Karpas-422 (cell line): ENCODE measurements at regions not wholly inside any gene's neighbourhood (a gene's known extent, or its start where the extent isn't known, plus 50 kb on each side); places are given as distances from the start of the nearest gene placed in this dataset.
A peak's percentile ranks its signal among the peaks of the same experiment; 100 is the strongest.

Experiments
- DNase-seq: peaks from one replicate; pipeline ENCODE4 v3.0.0-alpha.2; 2015
- H2AFZ ChIP-seq: fragments of 200-600 bp; sonication (generic); 2 replicates; pipeline ENCODE4 v1.6.1; 2014; ENCODE audit warnings: antibody characterized with exemption, low read length, mixed read lengths
- H3K27ac ChIP-seq: fragments of 200-600 bp; sonication (generic); 2 replicates; pipeline ENCODE4 v1.5.1; 2014; ENCODE audit warnings: mild to moderate bottlenecking, low read length, moderate library complexity
- H3K27me3 ChIP-seq: fragments of 200-600 bp; sonication (generic); 2 replicates; pipeline ENCODE4 v1.6.1; 2014; ENCODE audit warnings: low read length, mixed read lengths
- H3K36me3 ChIP-seq: fragments of 200-600 bp; sonication (generic); 2 replicates; pipeline ENCODE4 v1.6.1; 2014; ENCODE audit warnings: low read length, mixed read lengths; ENCODE audit not compliant: insufficient read depth
- H3K4me1 ChIP-seq: fragments of 200-600 bp; sonication (generic); 2 replicates; pipeline ENCODE4 v1.6.1; 2014; ENCODE audit warnings: mild to moderate bottlenecking, low read length, mixed read lengths
- H3K4me2 ChIP-seq: fragments of 200-600 bp; sonication (generic); 2 replicates; pipeline ENCODE4 v1.6.1; 2014; ENCODE audit warnings: low read length, low read depth, mild to moderate bottlenecking; ENCODE audit not compliant: poor library complexity, severe bottlenecking
- H3K4me3 ChIP-seq: fragments of 200-600 bp; sonication (generic); 2 replicates; pipeline ENCODE4 v1.5.1; 2014; ENCODE audit warnings: mild to moderate bottlenecking, antibody characterized with exemption, low read length, mixed read lengths
- H3K79me2 ChIP-seq: fragments of 200-600 bp; sonication (generic); 2 replicates; pipeline ENCODE4 v1.6.1; 2014; ENCODE audit warnings: mild to moderate bottlenecking, low read length, mixed read lengths
- H3K9ac ChIP-seq: fragments of 200-600 bp; sonication (generic); 2 replicates; pipeline ENCODE4 v1.6.0; 2014; ENCODE audit warnings: low read length
- H3K9me2 ChIP-seq: fragments of 200-600 bp; sonication (generic), shearing (Covaris generic); replicated peaks from 2 replicates; pipeline ENCODE4 v1.6.0; 2014; ENCODE audit warnings: mild to moderate bottlenecking, low read length, moderate library complexity; ENCODE audit not compliant: insufficient read depth
- H3K9me3 ChIP-seq: fragments of 300-700, 200-600 bp; sonication (generic); 2 replicates; pipeline ENCODE4 v1.6.1; 2014; ENCODE audit warnings: low read length, mixed read lengths
- H4K20me1 ChIP-seq: fragments of 200-600 bp; sonication (generic); 2 replicates; pipeline ENCODE4 v1.6.1; 2014; ENCODE audit warnings: mild to moderate bottlenecking, antibody characterized with exemption, low read length, low read depth; ENCODE audit not compliant: insufficient read depth

DNA sequence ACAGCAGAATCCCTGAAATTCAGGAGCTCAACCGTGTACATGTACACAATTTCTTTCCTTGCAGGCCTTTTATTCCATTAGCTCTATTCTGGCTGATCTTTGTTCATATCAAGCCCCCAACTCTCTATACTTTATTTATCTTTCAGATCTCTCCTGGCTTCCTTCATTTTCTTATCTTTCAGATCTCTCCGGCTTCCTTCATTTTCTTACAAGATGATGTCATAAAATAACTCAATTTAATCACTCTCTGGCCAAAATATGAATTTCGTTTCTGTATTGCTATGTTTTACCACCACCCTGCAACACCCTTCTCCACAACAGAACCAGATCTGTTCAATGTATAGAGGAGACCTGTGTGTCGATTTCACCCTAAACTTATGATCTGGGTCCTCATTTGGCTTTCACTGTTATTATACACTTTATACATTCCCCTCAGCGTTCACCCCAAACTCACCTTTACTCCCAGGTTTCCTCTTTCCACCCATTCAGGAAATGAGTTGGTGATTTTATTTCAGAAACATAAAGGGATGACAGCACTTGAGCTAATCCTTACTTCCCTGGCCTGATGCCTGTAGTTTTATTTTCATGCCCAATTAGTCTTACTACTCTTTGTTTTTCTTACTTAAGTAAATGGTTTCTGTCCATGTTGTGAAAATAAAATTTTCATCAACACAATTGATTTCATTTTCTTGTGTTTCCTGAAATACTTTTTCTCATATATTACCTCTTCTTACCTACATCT lies 195.5 kb downstream of the BCHE start:
- no peaks in the 10 kb centered on the region for H3K36me3 ChIP-seq
- H3K27me3 ChIP-seq, result no peaks in the 10 kb centered on the region
- no peak overlapping the region for H2AFZ ChIP-seq
- no peak overlapping the region for H3K9ac ChIP-seq
- no peak overlapping the region for H3K27ac ChIP-seq
- H3K79me2 ChIP-seq, result no peaks in the 10 kb centered on the region
- H3K9me2 ChIP-seq, result no peaks in the 10 kb centered on the region
- H3K4me3 ChIP-seq, result no peak overlapping the region
- H3K4me2 ChIP-seq, result no peak overlapping the region
- H3K4me1 ChIP-seq, result no peaks in the 10 kb centered on the region
- no peak for DNase-seq
- H4K20me1 ChIP-seq, result no peaks in the 10 kb centered on the region
- peaks cover 22% of the 10 kb centered on the region for H3K9me3 ChIP-seq

DNA sequence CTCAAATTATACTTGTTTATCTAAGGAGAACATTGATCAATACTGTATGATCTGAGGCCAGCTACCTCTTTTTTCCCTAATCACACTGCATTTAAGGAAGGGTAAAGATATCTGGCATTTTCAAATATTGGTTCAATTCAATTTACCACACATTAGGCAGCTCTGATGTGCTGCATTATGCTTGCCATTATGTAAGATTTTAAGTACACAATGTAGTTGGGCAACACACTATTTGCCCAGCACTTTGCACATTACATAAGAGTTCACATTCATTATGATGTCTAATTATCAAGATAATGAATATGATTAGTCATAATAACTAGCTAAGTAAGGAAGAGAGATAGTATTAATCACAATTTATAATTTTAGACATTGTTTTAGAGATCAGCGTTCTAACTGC lies 196.3 kb downstream of the BCHE start:
- Histone ChIP-seq H3K36me3 (no peaks in the 10 kb centered on the region), H3K9me2 (no peaks in the 10 kb centered on the region), H3K4me3 (no peak overlapping the region), H4K20me1 (no peaks in the 10 kb centered on the region), H3K27ac (no peak overlapping the region), H3K9ac (no peak overlapping the region), H3K4me1 (no peaks in the 10 kb centered on the region), H2AFZ (no peak overlapping the region), H3K79me2 (no peaks in the 10 kb centered on the region), H3K27me3 (no peaks in the 10 kb centered on the region), H3K4me2 (no peak overlapping the region), H3K9me3 (peaks cover 22% of the 10 kb centered on the region; the same call in 1 of the 2 replicates)
- no peak for DNase-seq

DNA sequence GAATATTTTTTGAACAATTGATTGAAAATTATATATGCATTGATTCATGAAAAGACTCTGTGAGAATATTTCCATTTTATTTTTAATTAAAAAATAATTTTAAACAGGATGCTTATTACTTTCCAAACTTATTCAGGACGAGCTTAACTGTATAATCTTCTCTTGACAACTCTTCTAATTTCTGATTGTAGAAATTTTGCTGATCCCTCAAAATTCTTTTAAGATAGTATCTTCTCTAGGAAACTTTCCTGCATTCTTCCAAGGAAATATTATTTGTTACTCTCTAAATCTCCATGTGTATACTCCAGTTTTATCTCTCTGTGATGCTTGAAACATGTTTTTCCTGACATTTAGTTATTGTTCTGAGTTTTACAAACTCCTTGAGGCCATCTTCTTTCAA lies 197.2 kb downstream of the BCHE start:
- no peak overlapping the region for H3K9ac ChIP-seq
- H3K4me3 ChIP-seq, result no peak overlapping the region
- no peak for DNase-seq
- no peaks in the 10 kb centered on the region for H3K79me2 ChIP-seq
- H3K36me3 ChIP-seq, result no peaks in the 10 kb centered on the region
- no peaks in the 10 kb centered on the region for H4K20me1 ChIP-seq
- H3K9me3 ChIP-seq, result peaks cover 27% of the 10 kb centered on the region; the same call in 1 of the 2 replicates
- no peak overlapping the region for H3K4me2 ChIP-seq
- no peaks in the 10 kb centered on the region for H3K4me1 ChIP-seq
- no peak overlapping the region for H3K27ac ChIP-seq
- no peaks in the 10 kb centered on the region for H3K27me3 ChIP-seq
- H3K9me2 ChIP-seq, result no peaks in the 10 kb centered on the region
- H2AFZ ChIP-seq, result no peak overlapping the region

DNA sequence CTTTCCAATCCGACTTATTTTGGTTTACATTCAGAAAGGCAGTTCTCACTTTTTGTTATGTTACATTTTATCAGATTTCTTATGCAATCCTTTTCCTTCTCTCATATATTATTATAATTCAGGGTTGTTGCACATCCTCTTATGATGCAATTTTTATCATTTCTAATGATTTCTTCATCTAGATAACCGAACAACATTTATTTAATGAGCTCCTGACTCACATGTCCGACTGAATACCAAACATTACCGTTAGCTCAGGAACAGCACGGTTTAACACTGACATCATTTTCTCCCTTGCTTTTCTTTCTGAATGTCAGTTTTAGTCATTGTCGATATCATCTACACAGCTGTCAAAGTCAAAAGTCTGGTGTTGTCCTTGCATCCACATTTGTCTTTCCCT lies 199.2 kb downstream of the BCHE start:
- Histone ChIP-seq H3K9ac (no peak overlapping the region), H3K4me3 (no peak overlapping the region), H3K27me3 (no peaks in the 10 kb centered on the region), H2AFZ (no peak overlapping the region), H3K79me2 (no peaks in the 10 kb centered on the region), H4K20me1 (no peaks in the 10 kb centered on the region), H3K36me3 (no peaks in the 10 kb centered on the region), H3K27ac (no peak overlapping the region), H3K9me3 (peaks cover 27% of the 10 kb centered on the region), H3K9me2 (no peaks in the 10 kb centered on the region), H3K4me2 (no peak overlapping the region), H3K4me1 (no peaks in the 10 kb centered on the region)
- DNase-seq, result no peak

DNA sequence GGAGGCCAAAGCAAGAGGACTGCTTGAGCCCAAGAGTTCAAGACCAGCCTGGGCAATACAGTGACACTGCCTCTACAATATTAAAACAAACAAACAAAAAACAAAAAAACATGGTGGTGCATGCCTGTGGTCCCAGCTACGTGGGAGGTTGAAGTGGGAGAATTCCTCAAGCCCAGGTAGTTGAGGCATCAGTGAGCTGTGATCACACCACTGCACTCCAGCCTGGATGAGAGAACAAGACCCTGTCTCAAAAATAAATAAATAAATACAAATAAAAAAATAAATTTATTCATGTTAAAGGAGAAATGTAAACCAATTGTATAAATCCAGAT lies 200.6 kb downstream of the BCHE start:
- no peaks in the 10 kb centered on the region for H3K9me2 ChIP-seq
- no peak overlapping the region for H3K9ac ChIP-seq
- no peaks in the 10 kb centered on the region for H3K27me3 ChIP-seq
- no peaks in the 10 kb centered on the region for H3K4me1 ChIP-seq
- no peak overlapping the region for H3K27ac ChIP-seq
- no peaks in the 10 kb centered on the region for H3K36me3 ChIP-seq
- DNase-seq, result no peak
- no peak overlapping the region for H3K4me3 ChIP-seq
- H2AFZ ChIP-seq, result no peak overlapping the region
- no peaks in the 10 kb centered on the region for H4K20me1 ChIP-seq
- no peaks in the 10 kb centered on the region for H3K79me2 ChIP-seq
- peaks cover 20% of the 10 kb centered on the region for H3K9me3 ChIP-seq
- no peak overlapping the region for H3K4me2 ChIP-seq

DNA sequence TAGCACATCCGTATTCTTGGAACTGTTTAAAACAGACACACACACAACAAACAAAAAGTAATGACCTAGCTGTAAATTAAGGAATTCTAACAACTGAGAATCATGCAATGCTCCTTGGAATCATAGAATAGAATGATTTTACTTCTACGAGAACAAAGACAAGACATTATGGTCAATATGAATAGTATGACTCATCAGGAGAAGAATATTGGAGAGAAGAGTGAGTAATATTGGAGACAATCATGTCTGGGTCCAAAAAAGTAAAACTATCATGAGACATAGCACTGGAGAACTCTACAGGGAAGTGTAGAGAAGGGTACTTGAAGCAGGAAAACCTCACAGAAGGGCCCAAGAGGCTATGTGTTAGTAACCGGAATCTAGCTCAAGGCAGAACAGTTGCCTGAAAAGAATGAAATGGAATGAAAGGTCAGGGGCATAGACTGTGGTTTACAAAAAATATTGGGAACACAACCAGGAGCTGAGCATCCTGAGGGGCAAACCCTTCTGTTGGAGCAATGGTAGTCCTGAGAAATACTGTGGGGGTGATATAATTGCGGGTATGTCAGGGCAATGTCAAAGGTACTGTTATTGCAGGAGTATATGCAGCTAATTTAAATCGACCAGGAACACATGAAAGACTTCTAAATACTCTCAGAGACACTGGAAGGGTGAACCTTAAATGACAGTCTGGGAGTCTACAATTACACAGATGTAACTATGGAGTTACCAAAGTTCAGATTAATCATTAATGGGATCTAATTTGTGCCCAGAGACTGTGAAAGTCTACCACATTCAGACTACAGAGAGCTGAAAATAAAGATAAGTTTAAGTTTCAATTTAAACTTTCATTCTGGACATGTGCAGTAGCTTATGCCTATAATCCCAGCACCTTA lies 201.2 kb downstream of the BCHE start:
- no peaks in the 10 kb centered on the region for H3K27me3 ChIP-seq
- no peak overlapping the region for H3K27ac ChIP-seq
- no peak overlapping the region for H3K4me2 ChIP-seq
- no peak for DNase-seq
- no peak overlapping the region for H2AFZ ChIP-seq
- H3K9me2 ChIP-seq, result no peaks in the 10 kb centered on the region
- H3K79me2 ChIP-seq, result no peaks in the 10 kb centered on the region
- H3K9me3 ChIP-seq, result peaks cover 20% of the 10 kb centered on the region
- H3K4me3 ChIP-seq, result no peak overlapping the region
- no peaks in the 10 kb centered on the region for H4K20me1 ChIP-seq
- H3K9ac ChIP-seq, result no peak overlapping the region
- H3K4me1 ChIP-seq, result no peaks in the 10 kb centered on the region
- H3K36me3 ChIP-seq, result no peaks in the 10 kb centered on the region

DNA sequence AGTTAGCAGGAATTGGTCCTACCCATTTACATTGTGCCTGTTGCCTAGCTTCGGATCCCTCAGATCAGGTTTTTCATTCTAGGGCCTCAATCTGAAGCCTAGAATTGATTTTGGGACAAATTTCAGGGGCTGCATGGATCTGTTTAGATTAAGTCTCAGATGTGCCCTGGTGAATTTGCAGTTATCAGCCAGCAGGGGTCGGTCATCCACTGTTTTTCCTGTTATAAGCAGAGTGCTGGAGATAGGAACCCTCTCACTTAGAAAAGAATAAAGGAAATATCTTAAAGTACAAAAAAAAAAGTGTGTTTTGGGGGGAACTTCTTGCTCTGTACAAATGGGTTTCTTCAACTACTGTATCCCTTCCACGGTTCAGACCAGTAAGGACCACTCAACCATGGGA lies 212.5 kb downstream of the BCHE start:
- Histone ChIP-seq H3K27ac (no peak overlapping the region), H3K4me2 (no peak overlapping the region), H3K9ac (no peak overlapping the region), H3K9me3 (peaks cover 39% of the 10 kb centered on the region), H4K20me1 (no peaks in the 10 kb centered on the region), H3K36me3 (no peaks in the 10 kb centered on the region), H3K4me1 (no peaks in the 10 kb centered on the region), H3K9me2 (no peaks in the 10 kb centered on the region), H3K27me3 (no peaks in the 10 kb centered on the region), H3K4me3 (no peak overlapping the region), H3K79me2 (no peaks in the 10 kb centered on the region), H2AFZ (no peak overlapping the region)
- DNase-seq, result peak; percentile 51

DNA sequence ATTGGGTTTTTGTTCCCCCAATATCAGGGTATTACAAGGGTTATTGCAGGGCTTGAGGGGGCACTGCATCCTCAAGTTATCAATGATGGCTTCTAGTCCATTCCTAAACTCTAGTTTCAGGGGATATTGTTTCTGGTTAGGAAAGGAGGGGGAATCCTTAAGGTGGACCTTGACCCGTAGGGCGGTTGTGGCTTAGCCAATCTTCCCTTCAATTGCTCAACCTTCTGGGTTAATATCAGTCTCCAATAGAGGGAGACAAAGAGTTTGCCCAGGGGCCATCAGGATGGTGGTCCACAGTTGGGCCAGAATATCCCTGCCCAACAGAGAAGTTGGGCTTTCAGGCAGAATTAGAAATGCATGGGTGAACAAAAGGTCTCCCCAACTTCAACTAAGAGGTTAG lies 214.9 kb downstream of the BCHE start:
- no peak overlapping the region for H3K27ac ChIP-seq
- H3K9me2 ChIP-seq, result no peaks in the 10 kb centered on the region
- H3K4me3 ChIP-seq, result no peak overlapping the region
- H3K79me2 ChIP-seq, result no peaks in the 10 kb centered on the region
- H3K27me3 ChIP-seq, result no peaks in the 10 kb centered on the region
- no peak for DNase-seq
- H3K36me3 ChIP-seq, result no peaks in the 10 kb centered on the region
- no peak overlapping the region for H2AFZ ChIP-seq
- H3K9ac ChIP-seq, result no peak overlapping the region
- H3K4me1 ChIP-seq, result no peaks in the 10 kb centered on the region
- no peak overlapping the region for H3K4me2 ChIP-seq
- peaks cover 43% of the 10 kb centered on the region for H3K9me3 ChIP-seq
- no peaks in the 10 kb centered on the region for H4K20me1 ChIP-seq
